Spleen (tissue), 7 donors: ENCODE measurements at regions not wholly inside any gene's neighbourhood (a gene's known extent, or its start where the extent isn't known, plus 50 kb on each side); places are given as distances from the start of the nearest gene placed in this dataset.

Experiments used
- POLR2AphosphoS5 ChIP-seq, 3 donors: sonication (generic); formaldehyde crosslinking; IDR thresholded peaks; one replicate each; pipeline ENCODE4 v1.5.1; 2017; ENCODE audit warnings: antibody characterized with exemption in 3 of 3
- TF ChIP-seq, protein P1 (sequence below), 11 experiments: fragments of 200-600 bp in 7 of 11; fragments of 450-650 bp in 4 of 11; sonication (generic) in 4 of 11; IDR thresholded peaks in 8 of 11; conservative IDR thresholded peaks in 3 of 11; 1 replicate in 7 of 11; 2 replicates in 4 of 11; pipeline versions ENCODE4 v1.4.0 to v1.8.0; 2016 to 2021; ENCODE audit warnings: antibody characterized with exemption in 11 of 11, inconsistent platforms in 4 of 11, mild to moderate bottlenecking in 1 of 11
- donor health status: DM: no; HTN: no; CAD: no; lungs with moderate emphysema.
- donor health status: DM: no; HTN: no; CAD: no.
- donor health status: DM: no; HTN: no; CAD: no.

- TF ChIP-seq, protein P1, sequence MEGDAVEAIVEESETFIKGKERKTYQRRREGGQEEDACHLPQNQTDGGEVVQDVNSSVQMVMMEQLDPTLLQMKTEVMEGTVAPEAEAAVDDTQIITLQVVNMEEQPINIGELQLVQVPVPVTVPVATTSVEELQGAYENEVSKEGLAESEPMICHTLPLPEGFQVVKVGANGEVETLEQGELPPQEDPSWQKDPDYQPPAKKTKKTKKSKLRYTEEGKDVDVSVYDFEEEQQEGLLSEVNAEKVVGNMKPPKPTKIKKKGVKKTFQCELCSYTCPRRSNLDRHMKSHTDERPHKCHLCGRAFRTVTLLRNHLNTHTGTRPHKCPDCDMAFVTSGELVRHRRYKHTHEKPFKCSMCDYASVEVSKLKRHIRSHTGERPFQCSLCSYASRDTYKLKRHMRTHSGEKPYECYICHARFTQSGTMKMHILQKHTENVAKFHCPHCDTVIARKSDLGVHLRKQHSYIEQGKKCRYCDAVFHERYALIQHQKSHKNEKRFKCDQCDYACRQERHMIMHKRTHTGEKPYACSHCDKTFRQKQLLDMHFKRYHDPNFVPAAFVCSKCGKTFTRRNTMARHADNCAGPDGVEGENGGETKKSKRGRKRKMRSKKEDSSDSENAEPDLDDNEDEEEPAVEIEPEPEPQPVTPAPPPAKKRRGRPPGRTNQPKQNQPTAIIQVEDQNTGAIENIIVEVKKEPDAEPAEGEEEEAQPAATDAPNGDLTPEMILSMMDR (IDR thresholded peaks at IDR 0.05 in 8 of 11, conservative IDR thresholded peaks at IDR 0.05 in 3 of 11), result no peak
- no peak for TF ChIP-seq POLR2AphosphoS5 (IDR thresholded peaks at IDR 0.05)
Measured at GRCh38 chr6:14763139-14763538, 482.7 kb upstream of the JARID2 start.
